ENCODE measurements at regions not wholly inside any gene's neighbourhood (a gene's known extent, or its start where the extent isn't known, plus 50 kb on each side); places are given as distances from the start of the nearest gene placed in this dataset.

GRCh38 chr12:59014885-59015284, 94.6 kb upstream of the LRIG3 start:
- no peaks in the 10 kb centered on the region for H3K9me3 ChIP-seq (ENCODE audit: control insufficient read depth in 2 of 2, insufficient read depth in 1 of 2, low read length in 1 of 2)
- no peaks in the 10 kb centered on the region for H3K27me3 ChIP-seq (ENCODE audit: control insufficient read depth in 2 of 2, insufficient read depth in 1 of 2, low read length in 1 of 2)
- DNase-seq (ENCODE audit: low read depth in 6 of 9, low spot score in 9 of 9) = no peak
- H3K27ac ChIP-seq (ENCODE audit: low read depth in 1 of 2, low read length in 1 of 2) = no peak overlapping the region
- WGBS = 99% methylated on average over 1 of the region's 1 CpG
- H3K36me3 ChIP-seq (ENCODE audit: control insufficient read depth in 2 of 2, insufficient read depth in 2 of 2, low read length in 1 of 2) = no peaks in the 10 kb centered on the region
- H3K4me1 ChIP-seq (ENCODE audit: control insufficient read depth in 2 of 2, insufficient read depth in 2 of 2, low read length in 2 of 2) = no peaks in the 10 kb centered on the region
- H3K4me3 ChIP-seq (ENCODE audit: low read length in 2 of 2) = no peak overlapping the region

- no peaks in the 10 kb centered on the region for H3K27me3 ChIP-seq (ENCODE audit: control insufficient read depth in 2 of 2, insufficient read depth in 1 of 2, low read length in 1 of 2)
- no peaks in the 10 kb centered on the region for H3K9me3 ChIP-seq (ENCODE audit: control insufficient read depth in 2 of 2, insufficient read depth in 1 of 2, low read length in 1 of 2)
- no peaks in the 10 kb centered on the region for H3K4me1 ChIP-seq (ENCODE audit: control insufficient read depth in 2 of 2, insufficient read depth in 2 of 2, low read length in 2 of 2)
- no peaks in the 10 kb centered on the region for H3K36me3 ChIP-seq (ENCODE audit: control insufficient read depth in 2 of 2, insufficient read depth in 2 of 2, low read length in 1 of 2)
- H3K27ac ChIP-seq (ENCODE audit: low read depth in 1 of 2, low read length in 1 of 2) = no peak overlapping the region
- WGBS = 91% methylated on average over 3 of the region's 3 CpGs
- no peak for DNase-seq (ENCODE audit: low read depth in 6 of 9, low spot score in 9 of 9)
- H3K4me3 ChIP-seq (ENCODE audit: low read length in 2 of 2) = no peak overlapping the region
Measured at GRCh38 chr12:59010941-59011340, 90.6 kb upstream of the LRIG3 start.

- WGBS = 96% methylated on average over 5 of the region's 5 CpGs
- no peaks in the 10 kb centered on the region for H3K27me3 ChIP-seq (ENCODE audit: control insufficient read depth in 2 of 2, insufficient read depth in 1 of 2, low read length in 1 of 2)
- H3K9me3 ChIP-seq (ENCODE audit: control insufficient read depth in 2 of 2, insufficient read depth in 1 of 2, low read length in 1 of 2) = no peaks in the 10 kb centered on the region
- no peak overlapping the region for H3K27ac ChIP-seq (ENCODE audit: low read depth in 1 of 2, low read length in 1 of 2)
- H3K4me1 ChIP-seq (ENCODE audit: control insufficient read depth in 2 of 2, insufficient read depth in 2 of 2, low read length in 2 of 2) = no peaks in the 10 kb centered on the region
- H3K36me3 ChIP-seq (ENCODE audit: control insufficient read depth in 2 of 2, insufficient read depth in 2 of 2, low read length in 1 of 2) = no peaks in the 10 kb centered on the region
- DNase-seq (ENCODE audit: low read depth in 6 of 9, low spot score in 9 of 9) = no peak
- no peak overlapping the region for H3K4me3 ChIP-seq (ENCODE audit: low read length in 2 of 2)
Measured at GRCh38 chr12:59010118-59010517, 89.8 kb upstream of the LRIG3 start.

- no peak overlapping the region for H3K4me3 ChIP-seq (ENCODE audit: low read length in 2 of 2)
- H3K36me3 ChIP-seq (ENCODE audit: control insufficient read depth in 2 of 2, insufficient read depth in 2 of 2, low read length in 1 of 2) = no peaks in the 10 kb centered on the region
- no peaks in the 10 kb centered on the region for H3K4me1 ChIP-seq (ENCODE audit: control insufficient read depth in 2 of 2, insufficient read depth in 2 of 2, low read length in 2 of 2)
- DNase-seq (ENCODE audit: low read depth in 6 of 9, low spot score in 9 of 9) = no peak
- H3K27ac ChIP-seq (ENCODE audit: low read depth in 1 of 2, low read length in 1 of 2) = no peak overlapping the region
- no peaks in the 10 kb centered on the region for H3K9me3 ChIP-seq (ENCODE audit: control insufficient read depth in 2 of 2, insufficient read depth in 1 of 2, low read length in 1 of 2)
- 78% methylated on average over 3 of the region's 3 CpGs for WGBS
- H3K27me3 ChIP-seq (ENCODE audit: control insufficient read depth in 2 of 2, insufficient read depth in 1 of 2, low read length in 1 of 2) = no peaks in the 10 kb centered on the region
Measured at GRCh38 chr12:59007620-59008019, 87.3 kb upstream of the LRIG3 start.

- DNase-seq (ENCODE audit: low read depth in 6 of 9, low spot score in 9 of 9) = no peak
- Histone ChIP-seq H3K27ac (ENCODE audit: low read depth in 1 of 2, low read length in 1 of 2) (no peak overlapping the region), H3K27me3 (ENCODE audit: control insufficient read depth in 2 of 2, insufficient read depth in 1 of 2, low read length in 1 of 2) (no peaks in the 10 kb centered on the region), H3K4me3 (ENCODE audit: low read length in 2 of 2) (no peak overlapping the region), H3K36me3 (ENCODE audit: control insufficient read depth in 2 of 2, insufficient read depth in 2 of 2, low read length in 1 of 2) (no peaks in the 10 kb centered on the region), H3K9me3 (ENCODE audit: control insufficient read depth in 2 of 2, insufficient read depth in 1 of 2, low read length in 1 of 2) (no peaks in the 10 kb centered on the region), H3K4me1 (ENCODE audit: control insufficient read depth in 2 of 2, insufficient read depth in 2 of 2, low read length in 2 of 2) (no peaks in the 10 kb centered on the region)
- 89% methylated on average over 4 of the region's 4 CpGs for WGBS
Measured at GRCh38 chr12:59005193-59005955, 85.1 kb upstream of the LRIG3 start.

GRCh38 chr12:59004456-59004855, 84.2 kb upstream of the LRIG3 start:
- 87% methylated on average over 2 of the region's 2 CpGs for WGBS
- Histone ChIP-seq H3K4me1 (ENCODE audit: control insufficient read depth in 2 of 2, insufficient read depth in 2 of 2, low read length in 2 of 2) (no peaks in the 10 kb centered on the region), H3K9me3 (ENCODE audit: control insufficient read depth in 2 of 2, insufficient read depth in 1 of 2, low read length in 1 of 2) (no peaks in the 10 kb centered on the region), H3K27me3 (ENCODE audit: control insufficient read depth in 2 of 2, insufficient read depth in 1 of 2, low read length in 1 of 2) (no peaks in the 10 kb centered on the region), H3K4me3 (ENCODE audit: low read length in 2 of 2) (no peak overlapping the region), H3K27ac (ENCODE audit: low read depth in 1 of 2, low read length in 1 of 2) (no peak overlapping the region), H3K36me3 (ENCODE audit: control insufficient read depth in 2 of 2, insufficient read depth in 2 of 2, low read length in 1 of 2) (no peaks in the 10 kb centered on the region)
- no peak for DNase-seq (ENCODE audit: low read depth in 6 of 9, low spot score in 9 of 9)

- Histone ChIP-seq H3K9me3 (ENCODE audit: control insufficient read depth in 2 of 2, insufficient read depth in 1 of 2, low read length in 1 of 2) (no peaks in the 10 kb centered on the region), H3K36me3 (ENCODE audit: control insufficient read depth in 2 of 2, insufficient read depth in 2 of 2, low read length in 1 of 2) (no peaks in the 10 kb centered on the region), H3K27me3 (ENCODE audit: control insufficient read depth in 2 of 2, insufficient read depth in 1 of 2, low read length in 1 of 2) (no peaks in the 10 kb centered on the region), H3K27ac (ENCODE audit: low read depth in 1 of 2, low read length in 1 of 2) (no peak overlapping the region), H3K4me1 (ENCODE audit: control insufficient read depth in 2 of 2, insufficient read depth in 2 of 2, low read length in 2 of 2) (no peaks in the 10 kb centered on the region), H3K4me3 (ENCODE audit: low read length in 2 of 2) (no peak overlapping the region)
- no peak for DNase-seq (ENCODE audit: low read depth in 6 of 9, low spot score in 9 of 9)
- whole genome bisulfite sequencing = 93% methylated on average over 3 of the region's 3 CpGs
Measured at GRCh38 chr12:58995666-58996363, 75.5 kb upstream of the LRIG3 start.

GRCh38 chr12:58988643-58989344, 68.5 kb upstream of the LRIG3 start:
- Histone ChIP-seq H3K27me3 (ENCODE audit: control insufficient read depth in 2 of 2, insufficient read depth in 1 of 2, low read length in 1 of 2) (no peaks in the 10 kb centered on the region), H3K9me3 (ENCODE audit: control insufficient read depth in 2 of 2, insufficient read depth in 1 of 2, low read length in 1 of 2) (no peaks in the 10 kb centered on the region), H3K27ac (ENCODE audit: low read depth in 1 of 2, low read length in 1 of 2) (no peak overlapping the region), H3K36me3 (ENCODE audit: control insufficient read depth in 2 of 2, insufficient read depth in 2 of 2, low read length in 1 of 2) (no peaks in the 10 kb centered on the region), H3K4me1 (ENCODE audit: control insufficient read depth in 2 of 2, insufficient read depth in 2 of 2, low read length in 2 of 2) (no peaks in the 10 kb centered on the region), H3K4me3 (ENCODE audit: low read length in 2 of 2) (no peak overlapping the region)
- DNase-seq (ENCODE audit: low read depth in 6 of 9, low spot score in 9 of 9) = no peak
- WGBS = 69% methylated on average over 1 of the region's 1 CpG

GRCh38 chr12:58981961-58982360, 61.7 kb upstream of the LRIG3 start:
- DNase-seq (ENCODE audit: low read depth in 6 of 9, low spot score in 9 of 9) = no peak

More at GRCh38 chr12:58981961-58982360, 61.7 kb upstream of the LRIG3 start:
- WGBS = 92% methylated on average over 3 of the region's 3 CpGs
- no peak overlapping the region for H3K4me3 ChIP-seq (ENCODE audit: low read length in 2 of 2)
- H3K27ac ChIP-seq (ENCODE audit: low read depth in 1 of 2, low read length in 1 of 2) = no peak overlapping the region
- H3K4me1 ChIP-seq (ENCODE audit: control insufficient read depth in 2 of 2, insufficient read depth in 2 of 2, low read length in 2 of 2) = no peaks in the 10 kb centered on the region
- no peaks in the 10 kb centered on the region for H3K9me3 ChIP-seq (ENCODE audit: control insufficient read depth in 2 of 2, insufficient read depth in 1 of 2, low read length in 1 of 2)
- no peaks in the 10 kb centered on the region for H3K27me3 ChIP-seq (ENCODE audit: control insufficient read depth in 2 of 2, insufficient read depth in 1 of 2, low read length in 1 of 2)
- H3K36me3 ChIP-seq (ENCODE audit: control insufficient read depth in 2 of 2, insufficient read depth in 2 of 2, low read length in 1 of 2) = no peaks in the 10 kb centered on the region

All from thymus (tissue), 11 donors.